Stimulated activated CD8-positive, alpha-beta memory T cell treated with anti-CD3 and anti-CD28 coated beads, Interleukin-2, amount 100 ng/mL, for 48 hours (primary cell): ENCODE measurements at regions not wholly inside any gene's neighbourhood (a gene's known extent, or its start where the extent isn't known, plus 50 kb on each side); places are given as distances from the start of the nearest gene placed in this dataset.
"Not testable (repeated sequence)": the region's sequence is repeated elsewhere in the genome, so short reads cannot be mapped to it uniquely, and the experiment has no call there.

ENCODE experiments used
- DNase-seq, 2 donors: peaks; one replicate each; pipeline ENCODE4 v3.0.0-alpha.2; 2020; ENCODE audit warnings: low read depth in 2 of 2

GRCh38 chr11:15660496-15660895, 545.8 kb downstream of the INSC start:
- no peak for DNase-seq

- DNase-seq, result no peak
Observed at GRCh38 chr11:15662285-15662684, 547.6 kb downstream of the INSC start.

- no peak for DNase-seq
Observed at GRCh38 chr11:15663777-15664218, 549.1 kb downstream of the INSC start.

GRCh38 chr11:15665368-15665871, 550.7 kb downstream of the INSC start:
- no peak for DNase-seq

GRCh38 chr11:15667127-15667725, 552.5 kb downstream of the INSC start:
- DNase-seq, result no peak

- DNase-seq, result no peak
Observed at GRCh38 chr11:15668718-15669117, 554.0 kb downstream of the INSC start.

GRCh38 chr11:15670520-15671070, 555.9 kb downstream of the INSC start:
- no peak for DNase-seq

GRCh38 chr11:15671216-15671615, 556.5 kb downstream of the INSC start:
- DNase-seq, result no peak

GRCh38 chr11:15672825-15673224, 558.1 kb downstream of the INSC start:
- DNase-seq, result no peak

- DNase-seq, result no peak
Observed at GRCh38 chr11:15673408-15673831, 558.7 kb downstream of the INSC start.

GRCh38 chr11:15674756-15675155, 560.0 kb downstream of the INSC start:
- DNase-seq, result no peak

- DNase-seq, result no peak
Observed at GRCh38 chr11:15675683-15676082, 561.0 kb downstream of the INSC start.

GRCh38 chr11:15677181-15677580, 562.5 kb downstream of the INSC start:
- no peak for DNase-seq

GRCh38 chr11:15683528-15683927, 568.8 kb downstream of the INSC start:
- DNase-seq, result no peak

- DNase-seq, result no peak
Observed at GRCh38 chr11:15685306-15685705, 570.6 kb downstream of the INSC start.

GRCh38 chr11:15686259-15686658, 571.5 kb downstream of the INSC start:
- DNase-seq, result not testable (repeated sequence)

GRCh38 chr11:15687342-15687741, 572.6 kb downstream of the INSC start:
- DNase-seq, result no peak

- no peak for DNase-seq
Observed at GRCh38 chr11:15688351-15688792, 573.6 kb downstream of the INSC start.

- DNase-seq, result no peak
Observed at GRCh38 chr11:15690320-15690719, 575.6 kb downstream of the INSC start.

GRCh38 chr11:15692739-15693138, 578.0 kb downstream of the INSC start:
- no peak for DNase-seq

GRCh38 chr11:15695096-15695721, 580.5 kb downstream of the INSC start:
- no peak for DNase-seq

GRCh38 chr11:15696069-15696468, 581.3 kb downstream of the INSC start:
- DNase-seq, result no peak
